Esophagus muscularis mucosa (tissue), 3 donors: ENCODE measurements at regions not wholly inside any gene's neighbourhood (a gene's known extent, or its start where the extent isn't known, plus 50 kb on each side); places are given as distances from the start of the nearest gene placed in this dataset.
"Not testable (repeated sequence)": the region's sequence is repeated elsewhere in the genome, so short reads cannot be mapped to it uniquely, and the experiment has no call there.

ENCODE experiments used
- POLR2A ChIP-seq: fragments of 450-650 bp; IDR thresholded peaks from one replicate; pipeline ENCODE4 v1.6.1; 2017; ENCODE audit warnings: antibody characterized with exemption, moderate library complexity, mild to moderate bottlenecking, low read depth
- POLR2AphosphoS5 ChIP-seq, 2 donors: sonication (generic); formaldehyde crosslinking; IDR thresholded peaks; one replicate each; pipeline ENCODE4 v1.6.1; 2017; ENCODE audit warnings: antibody characterized with exemption in 2 of 2
- TF ChIP-seq, protein P1 (sequence below), 3 experiments: fragments of 200-600 bp in 2 of 3; fragments of 450-650 bp in 1 of 3; sonication (generic) in 2 of 3; IDR thresholded peaks; one replicate each; pipeline ENCODE4 v1.5.1; 2017 to 2019; ENCODE audit warnings: antibody characterized with exemption in 3 of 3, mild to moderate bottlenecking in 2 of 3, moderate library complexity in 1 of 3

DNA sequence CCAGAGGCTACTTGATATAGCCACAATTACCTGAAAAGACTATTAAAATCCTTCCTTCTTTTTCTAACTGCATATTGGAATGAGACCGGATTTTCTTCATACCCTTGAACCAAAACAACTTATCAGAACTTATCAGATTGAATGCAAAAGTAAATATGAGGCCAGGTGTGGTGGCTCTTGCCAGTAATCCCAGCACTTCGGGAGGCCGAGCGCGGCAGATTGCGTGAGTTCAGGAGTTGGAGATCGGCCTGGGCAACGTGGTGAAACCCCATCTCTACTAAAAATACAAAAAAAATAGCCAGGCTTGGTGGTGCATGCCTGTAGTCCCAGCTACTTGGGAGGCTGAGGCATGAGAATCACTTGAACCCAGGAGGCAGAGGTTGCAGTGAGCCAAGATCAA is 72.8 kb upstream of the TOP1 start:
- not testable (repeated sequence) for TF ChIP-seq POLR2A; POLR2AphosphoS5 (IDR thresholded peaks at IDR 0.05)
- TF ChIP-seq, protein P1, sequence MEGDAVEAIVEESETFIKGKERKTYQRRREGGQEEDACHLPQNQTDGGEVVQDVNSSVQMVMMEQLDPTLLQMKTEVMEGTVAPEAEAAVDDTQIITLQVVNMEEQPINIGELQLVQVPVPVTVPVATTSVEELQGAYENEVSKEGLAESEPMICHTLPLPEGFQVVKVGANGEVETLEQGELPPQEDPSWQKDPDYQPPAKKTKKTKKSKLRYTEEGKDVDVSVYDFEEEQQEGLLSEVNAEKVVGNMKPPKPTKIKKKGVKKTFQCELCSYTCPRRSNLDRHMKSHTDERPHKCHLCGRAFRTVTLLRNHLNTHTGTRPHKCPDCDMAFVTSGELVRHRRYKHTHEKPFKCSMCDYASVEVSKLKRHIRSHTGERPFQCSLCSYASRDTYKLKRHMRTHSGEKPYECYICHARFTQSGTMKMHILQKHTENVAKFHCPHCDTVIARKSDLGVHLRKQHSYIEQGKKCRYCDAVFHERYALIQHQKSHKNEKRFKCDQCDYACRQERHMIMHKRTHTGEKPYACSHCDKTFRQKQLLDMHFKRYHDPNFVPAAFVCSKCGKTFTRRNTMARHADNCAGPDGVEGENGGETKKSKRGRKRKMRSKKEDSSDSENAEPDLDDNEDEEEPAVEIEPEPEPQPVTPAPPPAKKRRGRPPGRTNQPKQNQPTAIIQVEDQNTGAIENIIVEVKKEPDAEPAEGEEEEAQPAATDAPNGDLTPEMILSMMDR (IDR thresholded peaks at IDR 0.05): not testable (repeated sequence)
